ENCODE measurements at regions not wholly inside any gene's neighbourhood (a gene's known extent, or its start where the extent isn't known, plus 50 kb on each side); places are given as distances from the start of the nearest gene placed in this dataset.

DNA sequence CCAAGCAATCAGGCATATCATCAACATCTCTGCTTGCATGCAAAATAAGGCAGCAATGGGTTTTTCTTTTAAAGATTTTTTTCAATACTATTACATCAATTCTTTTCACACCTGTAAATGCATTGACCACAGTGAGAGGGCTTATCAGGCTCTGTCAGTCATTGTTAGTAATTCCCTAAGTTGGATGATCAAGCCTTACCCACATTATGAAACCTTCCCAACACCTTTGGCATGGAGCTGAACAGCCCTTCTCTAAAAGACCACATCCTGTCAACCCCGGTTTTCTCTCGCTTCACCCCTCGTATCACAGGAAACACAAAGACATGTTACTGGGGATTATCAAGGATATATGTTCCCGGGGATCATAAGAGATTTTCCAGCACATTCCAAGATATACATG is 135.2 kb upstream of the SLC24A5 start:
- no peak for TF ChIP-seq CTCF (conservative IDR thresholded peaks at IDR 0.05)
- no peak overlapping the region for H3K27ac ChIP-seq

DNA sequence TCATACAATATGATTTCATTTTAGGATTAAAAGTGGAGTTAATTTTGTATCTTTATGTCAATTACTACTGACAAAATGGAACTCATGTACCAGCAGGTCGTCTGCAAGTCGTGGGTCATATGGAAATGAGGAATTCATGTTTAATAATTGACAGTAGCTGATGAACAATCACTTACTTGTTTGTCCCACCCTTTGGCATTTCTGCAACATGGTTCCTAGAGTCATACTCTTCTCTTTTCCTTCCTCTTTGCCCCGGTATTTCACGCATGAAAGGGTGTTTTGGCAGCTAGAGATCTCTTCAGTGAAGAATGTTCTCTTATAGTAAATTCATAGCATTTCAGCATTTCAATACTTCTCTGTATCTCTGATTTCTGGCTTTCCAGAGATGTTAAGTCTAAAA is 133.3 kb upstream of the SLC24A5 start:
- no peak overlapping the region for H3K27ac ChIP-seq
- no peak for TF ChIP-seq CTCF (conservative IDR thresholded peaks at IDR 0.05)

DNA sequence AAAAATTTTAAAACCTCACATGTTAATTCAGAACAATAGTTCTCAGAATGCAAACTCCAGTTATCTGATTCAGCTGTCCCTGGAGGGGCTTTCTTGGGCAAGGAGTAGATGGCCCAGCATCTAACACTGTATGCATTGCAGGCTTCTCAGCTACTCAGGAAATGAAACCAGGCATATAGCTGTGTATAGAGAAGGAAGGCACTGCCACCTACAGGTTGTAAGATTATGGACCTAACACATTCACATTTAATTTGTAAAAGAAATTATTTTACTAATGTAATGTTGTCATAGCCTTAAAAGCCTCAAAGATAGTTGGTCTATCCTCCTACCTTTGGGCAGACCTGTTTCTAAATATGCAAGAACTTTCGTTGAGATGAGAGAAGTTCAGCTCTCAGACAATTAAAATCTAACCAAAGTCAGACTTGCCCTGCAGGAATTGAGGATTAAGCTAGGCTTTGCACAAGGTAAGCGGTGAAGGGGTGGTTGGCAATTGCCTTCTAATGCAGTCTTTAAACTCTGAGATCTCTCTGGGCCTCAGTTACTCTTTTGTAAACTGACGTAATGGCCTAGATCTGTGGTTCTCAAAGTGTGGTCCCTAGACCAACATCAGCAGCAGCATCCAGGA is 132.8 kb upstream of the SLC24A5 start:
- H3K27ac ChIP-seq: no peak overlapping the region
- peak; percentile 79 for TF ChIP-seq CTCF (conservative IDR thresholded peaks at IDR 0.05)

GRCh38 chr15:47988564-47988963 is 132.2 kb upstream of the SLC24A5 start:
- H3K27ac ChIP-seq: no peak overlapping the region
- TF ChIP-seq CTCF (conservative IDR thresholded peaks at IDR 0.05): no peak; the same call in 1 of the 2 replicates

- H3K27ac ChIP-seq: no peak overlapping the region
- TF ChIP-seq CTCF (conservative IDR thresholded peaks at IDR 0.05): no peak
These were observed 130.0 kb upstream of the SLC24A5 start for GRCh38 chr15:47990821-47991220.

DNA sequence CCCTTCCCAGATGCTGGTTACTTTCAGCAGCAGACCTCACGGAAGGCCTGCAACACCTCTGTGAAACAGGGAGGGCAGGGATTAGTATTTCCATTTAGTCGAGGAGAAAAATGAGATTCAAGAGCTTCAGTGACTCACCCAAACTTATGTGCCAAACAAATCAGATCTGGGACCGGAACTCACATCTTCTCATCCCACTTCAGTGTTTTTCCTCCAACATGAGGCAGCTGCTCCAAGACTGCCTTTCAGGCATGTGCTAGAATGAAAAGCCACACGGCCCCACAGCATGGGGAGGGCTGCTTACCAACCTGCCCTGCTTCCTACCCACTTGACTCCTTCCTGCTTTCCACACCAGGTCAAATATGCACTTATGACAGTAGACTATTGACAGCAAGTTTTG is 129.4 kb upstream of the SLC24A5 start:
- TF ChIP-seq CTCF (conservative IDR thresholded peaks at IDR 0.05): no peak
- no peak overlapping the region for H3K27ac ChIP-seq

DNA sequence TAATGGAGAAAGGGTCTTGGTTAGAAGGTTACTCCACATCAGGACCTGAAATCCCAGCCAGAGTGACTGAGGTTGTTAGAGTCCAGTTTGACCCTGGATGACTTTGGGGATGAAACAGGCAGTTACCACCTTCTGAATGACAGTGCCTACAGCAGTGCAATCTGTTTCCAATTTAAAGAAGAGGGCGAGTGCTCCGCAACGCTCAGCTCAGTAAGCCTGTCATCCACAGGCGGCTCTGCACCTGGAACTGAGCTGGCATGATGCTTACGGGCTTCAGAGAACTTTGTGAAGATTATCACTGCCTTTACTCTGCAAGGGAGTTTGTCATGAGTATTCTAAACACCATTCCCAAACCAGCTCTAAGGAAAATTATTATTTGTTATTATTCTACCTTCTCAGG is 127.7 kb upstream of the SLC24A5 start:
- H3K27ac ChIP-seq: no peak overlapping the region
- TF ChIP-seq CTCF (conservative IDR thresholded peaks at IDR 0.05): no peak

All from VCaP (cell line).